ENCODE measurements at regions not wholly inside any gene's neighbourhood (a gene's known extent, or its start where the extent isn't known, plus 50 kb on each side); places are given as distances from the start of the nearest gene placed in this dataset.
"Not testable (repeated sequence)": the region's sequence is repeated elsewhere in the genome, so short reads cannot be mapped to it uniquely, and the experiment has no call there.

- not testable (repeated sequence) for DNase-seq, ATAC-seq
Observed at GRCh38 chr3:198158007-198158406, 198.0 kb downstream of the LMLN start.

GRCh38 chr3:198167339-198168039 is 207.5 kb downstream of the LMLN start:
- intact Hi-C loops (cut with DNase I); H3K36me3 ChIP-seq (replicated peaks in 1 of 2; ENCODE audit: insufficient read depth in 1 of 2, low read depth in 2 of 2); H3K4me1 ChIP-seq; H3K4me3 ChIP-seq; H3K27me3 ChIP-seq; H3K9me3 ChIP-seq; ATAC-seq; H3K27ac ChIP-seq: not testable (repeated sequence)
- 2 to 9% methylated on average over 4 to 6 of the region's 17 CpGs for WGBS, 2 donors
- peak; percentile 53 to 68 (median 56) for DNase-seq
- peak in 6 of 7 experiments; percentile 57 to 70 (median 62) for TF ChIP-seq CTCF (IDR thresholded peaks at IDR 0.05)

More at GRCh38 chr3:198158007-198158406, 198.0 kb downstream of the LMLN start:
- H3K27me3 ChIP-seq; H3K4me1 ChIP-seq; intact Hi-C loops (cut with DNase I); H3K36me3 ChIP-seq (replicated peaks in 1 of 2; ENCODE audit: insufficient read depth in 1 of 2, low read depth in 2 of 2); H3K4me3 ChIP-seq; H3K9me3 ChIP-seq: not testable (repeated sequence)
- peak overlapping the region in 1 of 4 donors; percentile 49 for H3K27ac ChIP-seq
- WGBS, 2 donors, result 28 to 47% methylated on average over 7 to 9 of the region's 12 CpGs

GRCh38 chr3:198170781-198171180 is 210.8 kb downstream of the LMLN start:
- H3K4me3 ChIP-seq; DNase-seq; H3K36me3 ChIP-seq (replicated peaks in 1 of 2; ENCODE audit: insufficient read depth in 1 of 2, low read depth in 2 of 2); ATAC-seq; intact Hi-C loops (cut with DNase I); H3K27ac ChIP-seq; H3K27me3 ChIP-seq; H3K4me1 ChIP-seq; H3K9me3 ChIP-seq: not testable (repeated sequence)
- 100% methylated on average over 1 of the region's 1 CpG for WGBS, 2 donors

- H3K4me3 ChIP-seq; ATAC-seq; H3K27me3 ChIP-seq; H3K36me3 ChIP-seq (replicated peaks in 1 of 2; ENCODE audit: insufficient read depth in 1 of 2, low read depth in 2 of 2); H3K27ac ChIP-seq; H3K9me3 ChIP-seq; H3K4me1 ChIP-seq; DNase-seq; intact Hi-C loops (cut with DNase I): not testable (repeated sequence)
- WGBS, 2 donors, result 81 to 90% methylated on average over 5 of the region's 5 CpGs
Observed at GRCh38 chr3:198173080-198173479, 213.1 kb downstream of the LMLN start.

- DNase-seq; ATAC-seq; intact Hi-C loops (cut with DNase I): not testable (repeated sequence)
Observed at GRCh38 chr3:198173929-198174574, 214.0 kb downstream of the LMLN start.

More at GRCh38 chr3:198173929-198174574, 214.0 kb downstream of the LMLN start:
- H3K27ac ChIP-seq; H3K4me1 ChIP-seq; H3K4me3 ChIP-seq; H3K27me3 ChIP-seq; H3K36me3 ChIP-seq (replicated peaks in 1 of 2; ENCODE audit: insufficient read depth in 1 of 2, low read depth in 2 of 2); H3K9me3 ChIP-seq: not testable (repeated sequence)
- WGBS, 2 donors, result 83 to 88% methylated on average over 1 of the region's 1 CpG

Data from body of pancreas (tissue), 4 donors.